ENCODE measurements at regions not wholly inside any gene's neighbourhood (a gene's known extent, or its start where the extent isn't known, plus 50 kb on each side); places are given as distances from the start of the nearest gene placed in this dataset.

GRCh38 chr1:194355488-194356106 is 1169.2 kb upstream of the B3GALT2 start:
- DNase-seq (ENCODE audit: low read depth), result no peak
- no peak for TF ChIP-seq CTCF (IDR thresholded peaks at IDR 0.05; ENCODE audit: insufficient read depth, low read depth, low read length, missing control alignments)
- H3K4me3 ChIP-seq (ENCODE audit: low read depth, low read length), result no peak overlapping the region

- DNase-seq (ENCODE audit: low read depth), result no peak
- TF ChIP-seq CTCF (IDR thresholded peaks at IDR 0.05; ENCODE audit: insufficient read depth, low read depth, low read length, missing control alignments), result no peak
- H3K4me3 ChIP-seq (ENCODE audit: low read depth, low read length), result no peak overlapping the region
These were observed 1166.7 kb upstream of the B3GALT2 start for GRCh38 chr1:194353121-194353520.

GRCh38 chr1:194347200-194347599 is 1160.8 kb upstream of the B3GALT2 start:
- no peak overlapping the region for H3K4me3 ChIP-seq (ENCODE audit: low read depth, low read length)
- no peak for DNase-seq (ENCODE audit: low read depth)
- no peak for TF ChIP-seq CTCF (IDR thresholded peaks at IDR 0.05; ENCODE audit: insufficient read depth, low read depth, low read length, missing control alignments)

GRCh38 chr1:194342484-194343262 is 1156.3 kb upstream of the B3GALT2 start:
- H3K4me3 ChIP-seq (ENCODE audit: low read depth, low read length), result no peak overlapping the region
- DNase-seq (ENCODE audit: low read depth), result peak; percentile 24
- TF ChIP-seq CTCF (IDR thresholded peaks at IDR 0.05; ENCODE audit: insufficient read depth, low read depth, low read length, missing control alignments), result peak; percentile 21

- H3K4me3 ChIP-seq (ENCODE audit: low read depth, low read length), result no peak overlapping the region
- no peak for TF ChIP-seq CTCF (IDR thresholded peaks at IDR 0.05; ENCODE audit: insufficient read depth, low read depth, low read length, missing control alignments)
- DNase-seq (ENCODE audit: low read depth), result no peak
These were observed 1155.2 kb upstream of the B3GALT2 start for GRCh38 chr1:194341587-194341986.

GRCh38 chr1:194339471-194339870 is 1153.1 kb upstream of the B3GALT2 start:
- no peak for DNase-seq (ENCODE audit: low read depth)
- no peak for TF ChIP-seq CTCF (IDR thresholded peaks at IDR 0.05; ENCODE audit: insufficient read depth, low read depth, low read length, missing control alignments)
- no peak overlapping the region for H3K4me3 ChIP-seq (ENCODE audit: low read depth, low read length)
